ENCODE measurements at regions not wholly inside any gene's neighbourhood (a gene's known extent, or its start where the extent isn't known, plus 50 kb on each side); places are given as distances from the start of the nearest gene placed in this dataset.

GRCh38 chr3:72352176-72352575 lies 496.1 kb downstream of the SHQ1 start:
- H3K27ac ChIP-seq, result no peak overlapping the region
- CTCF ChIA-PET, result no interaction called here
- POLR2A ChIA-PET (ENCODE audit: low non-redundant PET), result no interaction called here
- no peak for TF ChIP-seq CTCF (conservative IDR thresholded peaks at IDR 0.05; ENCODE audit: low read depth)
- no peak for DNase-seq (ENCODE audit: low spot score)

- no peak overlapping the region for H3K27ac ChIP-seq
- CTCF ChIA-PET, result no interaction called here
- no peak for DNase-seq (ENCODE audit: low spot score)
- TF ChIP-seq CTCF (conservative IDR thresholded peaks at IDR 0.05; ENCODE audit: low read depth), result no peak
- POLR2A ChIA-PET (ENCODE audit: low non-redundant PET), result no interaction called here
These were observed 496.7 kb downstream of the SHQ1 start for GRCh38 chr3:72351536-72351935.

GRCh38 chr3:72350761-72351505 lies 497.3 kb downstream of the SHQ1 start:
- POLR2A ChIA-PET (ENCODE audit: low non-redundant PET), result no interaction called here
- no peak overlapping the region for H3K27ac ChIP-seq
- CTCF ChIA-PET, result interaction anchor here (0.7 kb wide), 1 partner anchor 136 kb away, joined by 3 read pairs; no protein-coding TSS in a partner anchor

GRCh38 chr3:72348357-72348756 lies 499.9 kb downstream of the SHQ1 start:
- no peak for TF ChIP-seq CTCF (conservative IDR thresholded peaks at IDR 0.05; ENCODE audit: low read depth)
- H3K27ac ChIP-seq, result peak overlapping the region; percentile 94
- ChIA-PET CTCF (no interaction called here), POLR2A (ENCODE audit: low non-redundant PET) (no interaction called here)
- DNase-seq (ENCODE audit: low spot score), result no peak

More at GRCh38 chr3:72350761-72351505, 497.3 kb downstream of the SHQ1 start:
- no peak for TF ChIP-seq CTCF (conservative IDR thresholded peaks at IDR 0.05; ENCODE audit: low read depth)
- no peak for DNase-seq (ENCODE audit: low spot score)

GRCh38 chr3:72347819-72348319 lies 500.4 kb downstream of the SHQ1 start:
- ChIA-PET POLR2A (ENCODE audit: low non-redundant PET) (no interaction called here), CTCF (no interaction called here)
- H3K27ac ChIP-seq, result peak overlapping the region; percentile 94
- no peak; the same call in 1 of the 2 replicates for TF ChIP-seq CTCF (conservative IDR thresholded peaks at IDR 0.05; ENCODE audit: low read depth)
- peak; percentile 11 for DNase-seq (ENCODE audit: low spot score)

GRCh38 chr3:72346526-72346926 lies 501.7 kb downstream of the SHQ1 start:
- TF ChIP-seq CTCF (conservative IDR thresholded peaks at IDR 0.05; ENCODE audit: low read depth), result no peak
- CTCF ChIA-PET, result no interaction called here
- peak overlapping the region; percentile 94 for H3K27ac ChIP-seq
- DNase-seq (ENCODE audit: low spot score), result peak; percentile 67
- POLR2A ChIA-PET (ENCODE audit: low non-redundant PET), result no interaction called here
